ENCODE measurements at regions not wholly inside any gene's neighbourhood (a gene's known extent, or its start where the extent isn't known, plus 50 kb on each side); places are given as distances from the start of the nearest gene placed in this dataset.

DNA sequence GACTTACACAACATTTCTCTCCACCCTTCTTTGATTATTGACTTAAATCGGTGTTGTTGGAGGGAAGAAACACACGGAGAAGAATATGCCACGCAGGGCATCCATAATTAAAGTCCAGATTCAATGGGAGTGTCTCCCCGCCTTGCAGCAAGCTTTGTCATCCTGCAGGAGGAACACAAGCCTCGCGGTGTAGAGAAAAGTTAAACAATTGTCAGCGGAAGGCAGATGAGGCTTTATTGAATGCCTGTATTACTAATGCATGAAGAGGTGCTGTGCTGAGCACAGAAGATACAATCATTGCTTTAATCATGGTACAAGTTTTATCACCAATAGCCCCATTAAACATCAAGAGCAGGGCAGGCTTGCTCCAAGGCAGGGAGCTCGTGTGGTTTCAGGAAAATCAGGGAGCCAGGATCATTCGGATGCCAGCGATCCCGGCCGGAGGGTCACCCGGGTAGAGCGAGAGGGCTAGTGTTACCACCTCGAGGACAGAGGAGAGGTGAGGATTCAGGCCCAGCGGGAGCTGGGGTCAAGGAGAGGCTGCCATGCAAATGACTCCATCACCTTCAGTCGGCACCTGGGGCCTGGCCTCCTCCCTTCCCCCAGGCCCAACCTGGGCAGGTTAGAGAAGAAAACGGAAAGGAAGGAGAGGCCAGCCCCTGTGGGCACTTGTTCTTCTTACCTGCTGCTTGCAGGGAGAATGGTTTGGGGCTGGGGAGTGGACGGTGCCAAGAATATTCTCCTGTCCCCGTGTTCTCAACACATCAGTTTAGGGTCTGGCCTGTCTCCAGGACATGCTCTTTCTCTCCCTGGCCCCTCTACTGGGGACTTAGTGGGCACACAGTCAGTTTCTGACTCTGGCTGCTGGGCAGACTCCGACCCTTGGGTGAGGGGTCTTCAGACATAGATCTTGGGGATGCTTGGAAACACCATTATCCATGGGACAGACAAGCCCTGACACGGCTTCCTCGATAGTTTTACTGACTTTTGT is 289.5 kb downstream of the IRX2 start:
- DNase-seq (ENCODE audit: extremely low read depth, low read depth), result no peak

DNA sequence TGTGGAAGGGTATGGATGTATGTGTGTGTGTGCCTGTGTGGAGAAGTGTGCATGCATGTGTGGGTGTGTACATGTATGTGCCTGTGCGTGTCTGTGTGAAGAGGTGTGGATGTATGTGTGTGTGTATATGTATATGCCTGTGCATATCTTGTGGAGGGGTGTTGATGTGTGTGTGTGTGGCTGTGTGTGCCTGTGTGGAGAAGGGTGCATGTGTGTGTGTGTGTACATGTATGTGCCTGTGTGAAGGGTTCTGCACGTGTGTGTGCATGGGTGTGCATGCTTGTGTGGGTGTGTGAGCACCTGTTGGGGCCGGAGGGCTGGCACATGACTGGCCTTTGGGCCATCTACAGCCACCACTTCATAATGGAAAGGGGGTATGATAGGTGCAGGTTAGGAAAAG is 291.4 kb downstream of the IRX2 start:
- no peak for DNase-seq (ENCODE audit: extremely low read depth, low read depth)

DNA sequence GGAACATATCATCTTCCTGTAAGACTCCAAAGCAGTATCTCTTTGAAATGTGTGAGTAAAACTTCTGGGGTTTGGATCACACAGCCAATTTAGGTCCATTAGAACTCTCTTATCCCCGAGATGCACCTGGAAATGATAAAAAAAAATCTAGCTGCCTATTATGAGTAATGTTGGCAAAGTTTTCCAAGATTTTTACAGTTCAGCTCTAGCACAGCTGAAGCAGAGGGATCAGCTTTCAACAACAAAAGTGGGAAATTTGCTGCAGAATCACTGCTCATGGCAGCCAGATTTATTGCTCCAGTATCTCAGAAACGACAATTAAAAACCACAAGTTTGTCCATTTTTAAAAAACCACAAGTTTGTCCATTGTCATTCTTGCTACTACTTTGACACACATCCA is 292.2 kb downstream of the IRX2 start:
- no peak for DNase-seq (ENCODE audit: extremely low read depth, low read depth)

- no peak for DNase-seq (ENCODE audit: extremely low read depth, low read depth)
Measured at GRCh38 chr5:2455878-2456277, 295.6 kb downstream of the IRX2 start.

DNA sequence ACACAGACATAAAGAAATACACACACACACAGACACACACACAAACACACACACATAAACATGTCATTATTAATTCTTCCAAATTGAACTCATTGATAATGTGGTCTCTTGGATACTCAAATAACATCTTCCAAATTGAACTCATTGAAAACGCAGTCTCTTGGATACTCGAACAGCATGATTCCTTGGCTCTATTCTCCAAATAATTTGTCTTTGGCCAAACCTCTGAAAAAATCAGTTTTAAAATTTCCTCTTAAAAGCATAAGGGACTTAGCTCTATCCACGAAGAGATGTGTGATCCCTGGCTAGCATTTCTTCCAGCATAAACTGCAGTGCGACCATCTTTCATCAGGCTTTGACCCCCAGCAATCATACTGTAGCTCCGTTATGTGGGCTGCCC is 296.6 kb downstream of the IRX2 start:
- DNase-seq (ENCODE audit: extremely low read depth, low read depth), result no peak

GRCh38 chr5:2453781-2454180 is 297.7 kb downstream of the IRX2 start:
- DNase-seq (ENCODE audit: extremely low read depth, low read depth), result no peak

DNA sequence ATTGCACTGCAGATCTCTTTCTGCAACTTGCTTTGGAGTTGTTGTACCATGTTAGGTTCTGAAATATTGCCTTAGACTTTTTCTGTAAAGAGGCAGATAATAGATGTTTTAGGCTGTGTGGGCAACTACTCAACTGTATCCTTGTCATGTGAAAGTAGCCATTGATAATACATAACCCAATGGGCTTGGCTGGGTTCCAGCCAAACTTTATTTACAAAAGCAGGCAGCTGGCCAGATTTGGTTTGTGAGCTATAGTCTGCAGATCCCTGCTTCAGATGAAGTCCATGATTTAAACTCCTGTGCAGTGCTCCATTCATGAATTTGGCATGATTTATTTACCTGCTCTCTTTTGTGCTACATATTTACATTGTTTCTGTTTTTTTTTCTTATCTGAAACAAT is 300.4 kb downstream of the IRX2 start:
- DNase-seq (ENCODE audit: extremely low read depth, low read depth), result no peak

DNA sequence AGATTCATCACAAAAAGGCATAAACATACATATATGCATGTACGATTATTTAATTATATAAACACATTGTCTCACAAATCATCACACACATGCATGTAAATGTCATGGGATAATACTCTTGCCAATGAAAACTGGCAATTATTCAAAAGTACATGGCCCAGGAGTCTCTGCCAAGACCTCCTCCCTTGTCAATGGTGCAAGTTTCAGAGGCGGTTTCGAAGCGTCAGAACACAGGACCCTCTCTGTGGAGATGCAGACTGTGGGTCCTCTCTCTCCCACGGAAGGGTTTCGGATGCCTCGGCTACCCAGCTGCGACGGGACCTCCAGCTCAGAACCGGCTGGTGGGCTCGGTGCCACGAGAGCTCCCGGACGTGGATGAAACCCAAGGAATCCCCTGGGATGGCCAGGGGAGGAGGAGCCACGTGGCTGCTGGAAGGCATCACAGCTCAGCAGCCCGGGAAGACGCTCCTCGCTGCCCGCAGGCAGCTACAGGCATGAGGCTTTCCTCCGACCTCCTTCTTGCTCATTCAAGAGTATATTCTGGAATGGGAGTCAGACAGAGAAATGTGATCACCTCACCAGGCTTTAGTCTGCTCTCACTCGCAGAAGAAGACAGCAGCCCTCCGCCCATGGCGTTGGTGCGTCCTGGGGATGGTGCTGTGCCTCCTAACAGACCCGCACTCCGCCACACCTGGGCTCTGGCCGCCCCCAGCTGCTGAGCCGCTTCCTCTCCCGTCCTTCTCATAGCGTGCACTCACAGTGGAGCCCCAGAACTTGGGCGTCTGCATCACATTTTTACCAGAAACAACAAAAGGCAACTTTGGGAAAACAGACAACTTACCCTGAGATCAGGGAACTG is 308.8 kb downstream of the IRX2 start:
- no peak for DNase-seq (ENCODE audit: extremely low read depth, low read depth)

GRCh38 chr5:2441495-2442180 is 309.8 kb downstream of the IRX2 start:
- DNase-seq (ENCODE audit: extremely low read depth, low read depth), result no peak

DNA sequence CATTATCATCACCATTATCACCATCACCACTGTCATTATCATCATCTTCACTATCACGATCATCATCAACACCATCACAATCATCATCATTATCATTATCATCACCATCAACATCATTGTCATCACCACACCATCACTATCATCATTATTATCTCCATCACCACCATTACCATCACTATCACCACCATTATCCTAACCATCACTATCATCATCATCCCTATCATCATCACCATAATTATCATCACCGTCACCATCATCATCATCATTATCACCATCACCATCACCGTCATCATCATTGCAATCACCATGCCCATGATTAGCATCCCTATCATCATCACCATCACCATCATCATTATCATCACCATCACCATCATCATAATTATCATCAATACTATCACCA is 311.9 kb downstream of the IRX2 start:
- no peak for DNase-seq (ENCODE audit: extremely low read depth, low read depth)

GRCh38 chr5:2433086-2433485 is 318.4 kb downstream of the IRX2 start:
- DNase-seq (ENCODE audit: extremely low read depth, low read depth), result no peak

- no peak for DNase-seq (ENCODE audit: extremely low read depth, low read depth)
Measured at GRCh38 chr5:2432076-2432920, 319.2 kb downstream of the IRX2 start.

- DNase-seq (ENCODE audit: extremely low read depth, low read depth), result no peak
Measured at GRCh38 chr5:2430606-2431005, 320.9 kb downstream of the IRX2 start.

- DNase-seq (ENCODE audit: extremely low read depth, low read depth), result no peak
Measured at GRCh38 chr5:2427983-2428382, 323.5 kb downstream of the IRX2 start.

DNA sequence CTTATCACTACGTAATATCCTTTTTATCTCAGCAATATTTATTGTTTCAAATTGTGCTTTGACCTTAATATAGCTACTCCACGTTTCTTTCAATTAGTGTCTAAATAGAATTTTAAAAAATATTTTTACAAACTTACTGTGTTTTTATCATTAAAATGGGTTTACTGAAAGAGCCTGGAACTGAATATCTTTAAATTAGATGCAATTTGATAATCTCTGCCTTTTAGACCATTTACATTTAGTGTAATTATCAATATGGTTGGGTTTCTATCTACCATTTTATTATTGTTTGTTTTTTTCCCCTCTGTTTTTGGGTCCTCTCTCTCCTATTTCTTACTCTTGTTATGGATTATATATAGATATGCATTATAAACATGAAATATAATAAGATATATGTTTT is 327.8 kb downstream of the IRX2 start:
- DNase-seq (ENCODE audit: extremely low read depth, low read depth), result no peak

- DNase-seq (ENCODE audit: extremely low read depth, low read depth), result no peak
Measured at GRCh38 chr5:2417301-2417700, 334.2 kb downstream of the IRX2 start.

DNA sequence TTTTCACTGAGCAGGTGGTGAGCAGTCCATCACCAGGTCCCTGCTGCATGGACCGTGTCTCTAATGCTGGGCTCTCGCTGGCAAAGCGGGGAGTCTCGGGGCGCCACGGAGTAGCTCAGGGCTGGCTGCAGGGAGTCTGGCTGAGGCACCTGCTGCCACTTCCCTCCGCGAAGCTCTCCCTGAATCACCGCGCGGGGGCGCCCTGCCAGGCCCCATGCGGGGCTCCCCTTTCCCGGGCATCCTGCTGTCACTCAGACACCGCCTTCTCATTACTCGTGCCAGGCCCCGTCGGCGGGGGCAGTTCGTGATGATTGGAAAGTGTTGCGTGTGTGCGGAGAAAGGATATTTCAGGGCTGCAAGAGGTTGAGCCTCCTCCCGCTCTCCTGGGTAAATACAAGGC is 335.8 kb downstream of the IRX2 start:
- no peak for DNase-seq (ENCODE audit: extremely low read depth, low read depth)

DNA sequence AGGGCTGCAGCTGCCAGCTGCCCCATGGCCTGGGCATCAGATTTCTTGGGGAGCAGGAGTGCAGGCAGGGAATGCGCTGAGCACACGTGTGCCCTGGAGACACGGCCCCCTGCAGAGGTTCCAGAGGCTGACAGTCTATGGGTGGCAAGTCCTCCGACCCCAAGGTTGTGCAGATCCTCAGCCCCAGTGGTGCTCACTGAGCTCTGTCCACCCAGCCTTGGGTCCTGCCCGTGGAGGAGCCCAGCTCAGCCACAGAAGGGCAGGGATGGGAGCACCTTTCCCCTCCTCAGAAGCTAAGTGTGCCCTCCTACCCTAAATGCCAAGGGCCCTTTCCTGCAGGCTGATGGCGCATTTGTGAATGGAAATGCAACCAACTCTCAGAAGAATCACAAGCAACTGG is 341.0 kb downstream of the IRX2 start:
- no peak for DNase-seq (ENCODE audit: extremely low read depth, low read depth)

- DNase-seq (ENCODE audit: extremely low read depth, low read depth), result no peak
Measured at GRCh38 chr5:2403296-2403695, 348.2 kb downstream of the IRX2 start.

GRCh38 chr5:2399804-2400203 is 351.7 kb downstream of the IRX2 start:
- DNase-seq (ENCODE audit: extremely low read depth, low read depth), result no peak
